ENCODE measurements at regions not wholly inside any gene's neighbourhood (a gene's known extent, or its start where the extent isn't known, plus 50 kb on each side); places are given as distances from the start of the nearest gene placed in this dataset.

GRCh38 chr13:109695402-109696190 lies 90.8 kb downstream of the IRS2 start:
- TF ChIP-seq POLR2A (IDR thresholded peaks at IDR 0.05), result no peak
- no peak for TF ChIP-seq CTCF (IDR thresholded peaks at IDR 0.05 in 4 of 5, conservative IDR thresholded peaks at IDR 0.05 in 1 of 5)
- H3K36me3 ChIP-seq, result no peaks in the 10 kb centered on the region
- H3K4me1 ChIP-seq, result no peaks in the 10 kb centered on the region
- no peak overlapping the region for H3K27ac ChIP-seq
- H3K4me3 ChIP-seq, result no peak overlapping the region
- DNase-seq (no peak), ATAC-seq (no peak)
- in situ Hi-C loops (cut with MboI; ENCODE audit: low sequenced_read_pairs in 4 of 4) (no loop called here), intact Hi-C loops (cut with DNase I; ENCODE audit: low total_unique reads) (no loop called here)
- no peaks in the 10 kb centered on the region for H3K9me3 ChIP-seq
- no peaks in the 10 kb centered on the region for H3K27me3 ChIP-seq

GRCh38 chr13:109694972-109695371 lies 91.4 kb downstream of the IRS2 start:
- Histone ChIP-seq H3K4me1 (no peaks in the 10 kb centered on the region), H3K9me3 (no peaks in the 10 kb centered on the region), H3K36me3 (no peaks in the 10 kb centered on the region), H3K4me3 (no peak overlapping the region), H3K27ac (no peak overlapping the region), H3K27me3 (no peaks in the 10 kb centered on the region)
- ATAC-seq, result no peak
- in situ Hi-C loops (cut with MboI; ENCODE audit: low sequenced_read_pairs in 4 of 4), result no loop called here
- intact Hi-C loops (cut with DNase I; ENCODE audit: low total_unique reads), result no loop called here
- TF ChIP-seq POLR2A (IDR thresholded peaks at IDR 0.05) (no peak), CTCF (IDR thresholded peaks at IDR 0.05 in 4 of 5, conservative IDR thresholded peaks at IDR 0.05 in 1 of 5) (no peak)
- DNase-seq, result no peak

GRCh38 chr13:109693213-109693612 lies 93.2 kb downstream of the IRS2 start:
- DNase-seq (no peak), ATAC-seq (no peak)
- TF ChIP-seq CTCF (IDR thresholded peaks at IDR 0.05 in 4 of 5, conservative IDR thresholded peaks at IDR 0.05 in 1 of 5), result no peak
- TF ChIP-seq POLR2A (IDR thresholded peaks at IDR 0.05), result no peak
- H3K27me3 ChIP-seq, result no peaks in the 10 kb centered on the region
- no peak overlapping the region for H3K27ac ChIP-seq
- no peaks in the 10 kb centered on the region for H3K36me3 ChIP-seq
- in situ Hi-C loops (cut with MboI; ENCODE audit: low sequenced_read_pairs in 4 of 4), result no loop called here
- H3K4me3 ChIP-seq, result no peak overlapping the region
- intact Hi-C loops (cut with DNase I; ENCODE audit: low total_unique reads), result no loop called here
- no peaks in the 10 kb centered on the region for H3K4me1 ChIP-seq
- no peaks in the 10 kb centered on the region for H3K9me3 ChIP-seq

GRCh38 chr13:109691689-109692088 lies 94.7 kb downstream of the IRS2 start:
- in situ Hi-C loops (cut with MboI; ENCODE audit: low sequenced_read_pairs in 4 of 4), result no loop called here
- DNase-seq (no peak), ATAC-seq (no peak)
- no peak for TF ChIP-seq CTCF (IDR thresholded peaks at IDR 0.05 in 4 of 5, conservative IDR thresholded peaks at IDR 0.05 in 1 of 5)
- no peak for TF ChIP-seq POLR2A (IDR thresholded peaks at IDR 0.05)
- Histone ChIP-seq H3K9me3 (no peaks in the 10 kb centered on the region), H3K4me3 (no peak overlapping the region), H3K36me3 (no peaks in the 10 kb centered on the region), H3K27ac (no peak overlapping the region), H3K4me1 (no peaks in the 10 kb centered on the region), H3K27me3 (no peaks in the 10 kb centered on the region)
- intact Hi-C loops (cut with DNase I; ENCODE audit: low total_unique reads), result no loop called here

Data from gastrocnemius medialis (tissue), 4 donors.